ENCODE measurements at regions not wholly inside any gene's neighbourhood (a gene's known extent, or its start where the extent isn't known, plus 50 kb on each side); places are given as distances from the start of the nearest gene placed in this dataset.

DNA sequence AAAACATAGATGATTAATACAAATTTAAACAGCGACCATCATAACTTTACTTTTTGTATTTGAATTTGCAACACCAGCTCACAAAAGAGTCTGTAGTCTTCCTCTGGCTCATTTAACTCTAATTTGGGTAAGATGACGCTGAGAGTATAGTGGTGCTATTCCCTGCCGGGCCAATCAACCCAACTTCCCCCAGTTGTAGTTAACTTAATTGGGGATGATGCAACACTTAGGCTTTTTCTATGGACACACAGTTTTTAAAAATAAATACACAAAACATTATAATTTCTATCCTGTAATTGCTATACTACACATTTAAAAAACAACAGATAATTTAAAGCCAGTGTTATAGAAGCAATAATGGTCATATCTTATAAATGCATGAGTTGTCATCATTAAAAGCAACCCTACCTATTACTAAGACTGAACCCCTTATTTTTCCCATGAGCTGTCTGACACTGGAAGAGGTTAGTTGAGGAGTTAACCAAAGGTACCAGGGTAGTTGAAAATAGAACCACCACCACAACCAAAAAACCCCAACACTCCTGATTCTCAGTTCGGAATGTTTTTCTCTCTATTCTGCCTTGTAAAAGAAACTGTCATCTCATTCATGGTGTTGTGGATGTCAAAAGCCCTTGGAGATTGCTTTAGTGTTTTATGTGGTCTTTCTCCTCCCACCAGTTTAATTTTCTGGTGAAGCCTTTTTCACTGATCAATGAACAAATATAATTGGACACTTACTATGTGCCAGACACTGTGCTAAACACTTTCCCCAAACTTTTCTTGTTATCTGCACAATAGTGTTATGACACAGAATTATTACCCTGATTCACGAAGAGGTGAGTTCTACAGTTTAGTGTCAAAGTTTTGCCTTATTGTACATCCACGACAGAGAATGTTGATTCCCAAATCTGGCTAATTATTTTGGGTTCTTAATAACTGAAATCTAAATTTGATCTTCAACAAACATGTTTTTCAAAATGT, 61.5 kb upstream of the RAPGEF2 start:
- DNase-seq, result no peak

DNA sequence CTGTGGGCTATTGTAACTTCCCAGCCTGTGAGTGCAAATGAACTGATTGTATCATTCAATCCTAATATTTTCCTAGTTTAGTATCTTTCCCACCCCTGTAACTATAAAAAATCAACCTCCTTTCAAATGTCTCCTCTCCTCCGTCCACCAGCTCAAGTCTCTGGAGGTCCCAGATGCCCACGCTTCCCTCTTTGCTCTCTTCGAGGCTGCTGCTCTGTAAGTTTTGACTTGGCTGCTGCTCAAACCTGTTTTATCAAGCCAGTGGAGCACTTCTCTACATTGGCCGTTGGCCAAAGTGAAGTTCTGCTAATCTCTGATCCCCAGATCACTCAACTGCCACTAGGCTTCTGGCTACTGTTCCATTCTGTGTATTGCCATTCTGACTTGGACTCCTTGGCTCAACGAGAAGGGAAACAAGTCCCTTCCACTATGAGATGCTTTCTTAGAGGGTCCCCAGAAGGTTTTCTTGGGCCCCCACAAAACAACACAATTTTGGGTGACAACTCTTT, 60.7 kb upstream of the RAPGEF2 start:
- no peak for DNase-seq

DNA sequence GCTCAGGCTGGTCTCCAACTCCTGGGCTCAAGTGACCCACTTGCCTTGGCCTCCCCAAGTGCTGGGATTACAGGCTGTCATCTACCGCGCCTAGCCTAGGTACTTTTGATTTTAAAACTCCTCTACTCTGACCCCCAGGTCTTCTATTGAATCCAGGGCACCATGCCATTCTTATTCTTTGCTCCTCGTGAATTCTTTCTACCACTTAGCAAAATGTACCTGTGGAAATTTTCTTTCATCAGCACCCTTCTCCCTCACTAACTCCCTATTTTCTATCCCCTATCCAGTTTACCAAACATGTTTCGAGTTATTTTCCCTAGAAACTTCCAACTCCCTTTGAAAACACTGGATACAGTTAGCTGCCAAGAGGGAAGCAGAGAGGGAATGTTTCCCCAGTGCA, 60.0 kb upstream of the RAPGEF2 start:
- no peak for DNase-seq

DNA sequence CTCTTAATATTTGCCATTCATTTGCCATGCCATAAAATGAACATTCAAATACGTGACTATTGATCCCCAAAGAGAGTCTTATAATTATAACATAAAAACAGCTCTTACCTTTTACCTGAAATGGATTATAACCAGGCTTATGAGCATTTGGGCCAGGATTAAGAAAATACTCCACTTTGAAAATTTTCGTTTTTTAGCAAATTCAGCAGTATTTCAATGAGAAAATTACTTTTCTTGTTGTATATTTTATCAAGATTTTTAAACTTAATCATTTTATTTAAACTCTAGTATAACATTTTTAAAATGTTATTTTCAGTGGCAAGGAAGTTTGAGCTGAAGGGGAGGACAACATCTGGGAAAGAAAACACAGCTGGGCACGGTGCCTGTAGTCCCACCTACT, 59.0 kb upstream of the RAPGEF2 start:
- no peak for DNase-seq

DNA sequence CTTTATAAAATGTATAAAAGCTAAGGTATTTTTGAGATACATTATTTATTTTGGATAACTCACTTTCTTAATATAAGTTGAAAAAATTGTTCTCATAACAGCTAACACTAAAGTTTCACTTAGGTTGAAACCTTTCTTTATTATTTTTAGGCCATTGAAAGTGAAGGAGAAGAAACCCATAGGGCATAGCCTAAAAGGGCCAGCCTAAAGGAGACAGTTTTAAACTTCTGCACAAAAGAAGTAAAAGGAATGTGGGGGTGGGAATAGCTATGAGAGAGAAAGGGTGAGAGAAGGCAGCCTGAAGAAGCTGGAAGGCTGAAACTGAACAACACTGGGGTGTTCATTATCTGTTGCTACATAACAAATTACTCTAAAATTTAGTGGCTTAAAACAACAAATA, 57.6 kb upstream of the RAPGEF2 start:
- no peak for DNase-seq

DNA sequence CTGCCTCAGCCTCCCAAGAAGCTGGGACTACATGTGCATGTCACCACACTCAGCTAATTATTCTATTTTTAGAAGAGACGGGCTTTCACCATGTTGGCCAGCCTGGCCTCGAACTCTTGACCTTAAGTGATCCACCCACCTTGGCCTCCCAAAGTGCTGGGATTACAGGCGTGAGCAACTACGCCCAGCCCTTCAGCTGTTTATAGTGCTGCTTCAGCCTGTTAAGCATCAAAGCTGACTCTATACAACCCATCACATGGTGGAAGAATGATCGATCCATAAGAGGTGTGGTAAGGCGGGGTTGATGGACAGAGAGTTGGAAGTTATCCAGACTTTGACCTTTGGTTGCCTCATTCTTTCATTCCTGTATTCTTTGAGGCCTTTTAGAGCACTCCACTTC, 56.2 kb upstream of the RAPGEF2 start:
- DNase-seq, result no peak

DNA sequence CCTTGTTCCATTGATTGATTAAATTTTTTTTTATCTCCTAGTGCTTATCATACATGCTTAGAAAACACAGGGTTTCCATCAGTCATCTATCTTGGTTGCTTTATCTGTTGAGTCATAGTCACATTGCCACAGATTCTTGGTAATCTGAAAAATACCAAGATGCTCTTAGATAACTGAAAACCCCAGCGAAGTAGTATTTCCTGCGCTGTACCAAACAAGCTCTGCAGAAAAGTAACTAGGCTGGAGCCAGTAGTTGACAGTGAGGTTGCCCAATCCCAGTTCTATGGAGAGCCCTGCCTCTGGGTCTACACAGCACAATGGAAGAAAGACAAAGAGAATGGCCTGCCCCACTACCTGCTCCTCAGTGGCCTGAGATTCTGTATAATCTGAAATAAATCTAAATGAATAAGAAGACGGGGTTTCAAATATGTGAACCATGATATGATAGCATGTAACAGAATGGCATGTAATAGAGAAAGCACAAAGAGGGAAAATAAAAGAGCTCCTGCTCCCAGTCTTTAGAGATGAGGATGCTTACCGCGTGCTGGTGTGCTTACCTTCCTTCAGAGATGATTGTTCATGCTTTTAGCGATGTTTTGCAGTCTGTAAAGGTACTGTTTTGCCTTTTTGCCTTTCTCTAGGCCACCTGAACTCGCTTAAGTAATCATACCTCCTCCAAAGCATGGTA, 55.3 kb upstream of the RAPGEF2 start:
- DNase-seq, result no peak

DNA sequence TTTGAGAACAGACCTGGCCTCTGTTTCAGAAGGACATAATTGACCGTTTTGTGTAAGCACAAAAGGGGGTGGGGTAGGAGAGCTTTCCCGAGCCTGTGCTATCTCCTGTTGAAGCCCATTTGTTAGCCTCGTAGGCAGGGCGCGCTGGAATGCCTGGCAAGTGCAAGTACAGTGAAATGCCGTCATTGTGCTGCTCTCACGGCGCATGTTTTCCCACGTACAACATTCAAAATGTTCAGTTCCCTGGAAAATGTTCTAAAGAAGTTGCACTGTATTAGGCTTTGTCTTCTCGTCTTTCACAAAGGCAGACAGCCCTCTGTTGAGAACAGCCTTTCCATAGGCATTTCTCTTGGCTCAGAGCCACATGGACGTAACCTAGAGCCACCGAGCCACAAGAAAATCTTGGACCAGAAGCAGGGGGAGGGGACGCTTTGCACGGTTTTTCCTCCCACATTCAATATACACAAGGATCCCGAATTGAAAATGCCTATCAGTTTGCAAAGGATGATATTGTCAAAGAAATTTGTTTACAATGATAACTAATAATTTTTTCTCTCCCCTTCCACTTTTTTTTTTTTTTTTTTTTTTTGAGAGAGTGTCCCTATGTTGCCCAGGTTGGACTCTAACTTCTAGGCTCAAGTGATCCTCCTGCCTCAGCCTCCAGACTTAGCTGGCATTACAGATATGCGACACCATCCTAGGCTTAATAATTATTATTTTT, 54.6 kb upstream of the RAPGEF2 start:
- DNase-seq, result no peak

DNA sequence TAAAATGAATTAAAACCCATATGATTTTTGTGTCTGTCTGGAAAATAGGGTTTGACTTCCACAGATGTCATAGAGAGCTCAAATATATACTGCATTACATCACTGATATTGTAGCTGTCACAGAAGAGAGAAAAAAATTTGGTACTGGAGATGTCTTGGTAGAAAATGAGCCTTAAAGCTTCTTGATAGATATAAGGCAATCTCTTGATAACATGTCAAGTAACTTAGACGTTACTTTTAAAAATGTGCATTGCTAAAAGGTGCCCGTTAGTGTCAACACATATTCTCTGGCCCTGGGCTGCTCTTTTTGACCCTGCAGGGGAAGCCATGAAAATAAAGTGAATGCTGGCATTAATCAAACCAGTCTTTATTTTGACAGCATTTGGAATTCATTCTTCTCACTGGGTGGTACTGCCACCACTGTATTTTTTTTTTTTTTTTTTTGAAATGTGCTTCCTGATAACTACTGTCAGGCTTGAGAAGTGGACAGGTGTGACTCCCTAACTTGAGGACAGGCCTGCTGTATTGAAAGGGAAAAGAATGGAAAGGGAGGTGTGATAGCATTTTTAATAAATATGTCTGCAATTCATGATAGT, 53.0 kb upstream of the RAPGEF2 start:
- no peak for DNase-seq

DNA sequence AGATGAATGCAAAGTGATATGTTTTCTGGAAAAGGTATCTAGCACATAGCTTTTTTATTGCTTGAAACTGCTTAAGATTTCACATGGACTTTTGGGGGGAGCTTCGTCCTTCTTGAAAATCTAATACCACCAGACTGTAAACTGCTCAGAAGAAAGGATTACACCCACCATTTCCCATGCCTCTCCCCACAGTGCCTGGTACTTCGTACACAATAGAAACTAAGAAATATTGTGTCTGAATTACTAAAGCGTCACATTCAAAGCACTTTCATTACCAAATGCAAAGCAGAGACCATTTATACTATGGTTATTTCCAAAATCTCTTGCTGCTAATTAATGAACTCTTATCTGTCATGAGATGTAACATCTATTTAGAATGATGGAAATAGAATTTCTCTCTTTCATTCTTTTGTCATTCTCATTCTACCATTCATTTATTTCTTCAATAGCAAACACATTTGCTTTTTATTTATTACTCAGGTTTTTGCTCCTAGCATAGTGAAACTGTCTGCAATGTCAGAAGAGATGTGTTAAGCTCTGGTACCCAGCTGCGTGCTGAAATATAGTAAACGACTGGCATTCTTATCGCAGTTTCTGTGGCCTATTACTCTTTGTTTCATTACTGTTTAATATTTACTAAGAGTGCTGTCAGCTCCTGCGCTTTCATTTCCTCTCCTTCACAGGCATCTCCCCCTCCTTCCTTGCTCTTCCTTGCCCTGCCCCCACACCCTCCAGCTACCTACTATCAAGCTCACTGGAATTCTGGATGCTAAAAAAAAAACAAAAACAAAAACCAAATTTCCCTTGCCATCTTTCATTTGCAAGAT, 51.4 kb upstream of the RAPGEF2 start:
- no peak for DNase-seq

DNA sequence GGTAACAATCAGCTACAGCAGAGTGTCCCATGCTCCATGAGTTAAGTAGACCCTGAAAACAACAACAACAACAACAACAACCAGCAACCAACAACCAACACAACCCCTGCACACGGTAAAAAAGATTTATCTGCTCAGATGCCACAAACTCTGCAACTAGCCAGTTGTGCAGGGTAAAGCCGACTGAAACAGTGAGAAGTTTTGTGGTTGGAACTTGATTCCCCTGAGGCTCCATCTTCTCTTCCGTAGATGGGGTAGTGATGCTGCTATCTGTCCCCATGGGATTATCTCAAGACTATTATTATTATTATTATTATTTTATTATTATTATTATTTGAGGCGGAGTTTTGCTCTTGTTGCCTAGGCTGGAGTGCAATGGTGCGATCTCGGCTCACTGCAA, 50.6 kb upstream of the RAPGEF2 start:
- no peak for DNase-seq
